Stimulated activated CD8-positive, alpha-beta memory T cell treated with anti-CD3 and anti-CD28 coated beads, Interleukin-2, amount 100 ng/mL, for 1 hour (primary cell): ENCODE measurements at regions not wholly inside any gene's neighbourhood (a gene's known extent, or its start where the extent isn't known, plus 50 kb on each side); places are given as distances from the start of the nearest gene placed in this dataset.

Experiments
- DNase-seq, 2 donors: peaks; one replicate each; pipeline ENCODE4 v3.0.0-alpha.2; 2020; ENCODE audit warnings: low read depth in 2 of 2

- no peak for DNase-seq
Measured at GRCh38 chr5:89133129-89133528, 250.1 kb upstream of the MEF2C start.

GRCh38 chr5:89130851-89131250, 247.9 kb upstream of the MEF2C start:
- no peak for DNase-seq

- DNase-seq, result no peak
Measured at GRCh38 chr5:89129941-89130340, 247.0 kb upstream of the MEF2C start.

GRCh38 chr5:89128906-89129625, 246.1 kb upstream of the MEF2C start:
- no peak for DNase-seq

- DNase-seq, result no peak
Measured at GRCh38 chr5:89128092-89128491, 245.1 kb upstream of the MEF2C start.

- no peak for DNase-seq
Measured at GRCh38 chr5:89127191-89127590, 244.2 kb upstream of the MEF2C start.

GRCh38 chr5:89125372-89125771, 242.4 kb upstream of the MEF2C start:
- no peak for DNase-seq

GRCh38 chr5:89123581-89123980, 240.6 kb upstream of the MEF2C start:
- DNase-seq, result no peak

- DNase-seq, result no peak
Measured at GRCh38 chr5:89120719-89121118, 237.7 kb upstream of the MEF2C start.

- no peak for DNase-seq
Measured at GRCh38 chr5:89117124-89117644, 234.2 kb upstream of the MEF2C start.

- no peak for DNase-seq
Measured at GRCh38 chr5:89110916-89111646, 228.1 kb upstream of the MEF2C start.

- no peak for DNase-seq
Measured at GRCh38 chr5:89106480-89106879, 223.5 kb upstream of the MEF2C start.

GRCh38 chr5:89105836-89106235, 222.9 kb upstream of the MEF2C start:
- no peak for DNase-seq

GRCh38 chr5:89105171-89105695, 222.2 kb upstream of the MEF2C start:
- DNase-seq, result no peak

- no peak for DNase-seq
Measured at GRCh38 chr5:89098199-89098756, 215.3 kb upstream of the MEF2C start.

- no peak for DNase-seq
Measured at GRCh38 chr5:89097103-89097502, 214.1 kb upstream of the MEF2C start.

- DNase-seq, result no peak
Measured at GRCh38 chr5:89095341-89095740, 212.4 kb upstream of the MEF2C start.

GRCh38 chr5:89090037-89090436, 207.1 kb upstream of the MEF2C start:
- DNase-seq, result no peak

GRCh38 chr5:89087551-89088318, 204.8 kb upstream of the MEF2C start:
- DNase-seq, result no peak

GRCh38 chr5:89087128-89087527, 204.1 kb upstream of the MEF2C start:
- no peak for DNase-seq

GRCh38 chr5:89086390-89087086, 203.6 kb upstream of the MEF2C start:
- no peak for DNase-seq
